ENCODE measurements at regions not wholly inside any gene's neighbourhood (a gene's known extent, or its start where the extent isn't known, plus 50 kb on each side); places are given as distances from the start of the nearest gene placed in this dataset.

DNA sequence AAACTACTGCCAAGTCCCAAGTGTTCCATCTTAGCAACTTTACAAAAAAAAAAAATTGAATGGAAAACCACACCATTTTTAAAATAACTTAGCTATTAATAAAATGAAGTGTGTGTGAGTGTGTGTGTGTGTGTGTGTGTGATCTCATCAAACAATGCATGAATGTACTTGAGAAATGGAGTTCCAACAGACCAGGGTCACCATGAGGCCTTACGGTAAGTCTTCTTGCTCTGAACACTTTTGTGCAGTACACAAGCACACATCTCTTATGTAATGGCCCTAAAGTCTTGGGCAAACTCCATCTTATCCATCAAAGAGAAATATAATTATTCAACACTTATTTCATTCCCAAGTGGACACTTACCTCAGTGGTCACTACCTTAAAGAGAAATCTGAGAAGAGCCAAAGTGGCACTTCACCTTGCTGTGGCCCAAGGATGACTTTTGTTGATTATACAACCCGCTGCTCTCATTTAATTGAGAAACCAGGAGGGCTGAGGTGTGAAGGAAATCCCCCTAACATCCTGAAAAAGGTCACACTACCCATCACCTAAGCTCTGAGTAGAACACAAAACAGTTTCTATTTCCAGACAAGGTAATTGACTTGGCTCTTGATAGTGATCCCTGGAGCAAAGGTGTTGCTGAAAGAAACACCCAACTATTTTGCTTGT lies 96.5 kb upstream of the PRDX4 start:
- TF ChIP-seq, protein P1, sequence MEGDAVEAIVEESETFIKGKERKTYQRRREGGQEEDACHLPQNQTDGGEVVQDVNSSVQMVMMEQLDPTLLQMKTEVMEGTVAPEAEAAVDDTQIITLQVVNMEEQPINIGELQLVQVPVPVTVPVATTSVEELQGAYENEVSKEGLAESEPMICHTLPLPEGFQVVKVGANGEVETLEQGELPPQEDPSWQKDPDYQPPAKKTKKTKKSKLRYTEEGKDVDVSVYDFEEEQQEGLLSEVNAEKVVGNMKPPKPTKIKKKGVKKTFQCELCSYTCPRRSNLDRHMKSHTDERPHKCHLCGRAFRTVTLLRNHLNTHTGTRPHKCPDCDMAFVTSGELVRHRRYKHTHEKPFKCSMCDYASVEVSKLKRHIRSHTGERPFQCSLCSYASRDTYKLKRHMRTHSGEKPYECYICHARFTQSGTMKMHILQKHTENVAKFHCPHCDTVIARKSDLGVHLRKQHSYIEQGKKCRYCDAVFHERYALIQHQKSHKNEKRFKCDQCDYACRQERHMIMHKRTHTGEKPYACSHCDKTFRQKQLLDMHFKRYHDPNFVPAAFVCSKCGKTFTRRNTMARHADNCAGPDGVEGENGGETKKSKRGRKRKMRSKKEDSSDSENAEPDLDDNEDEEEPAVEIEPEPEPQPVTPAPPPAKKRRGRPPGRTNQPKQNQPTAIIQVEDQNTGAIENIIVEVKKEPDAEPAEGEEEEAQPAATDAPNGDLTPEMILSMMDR (IDR thresholded peaks at IDR 0.05): no peak
- TF ChIP-seq POLR2A (IDR thresholded peaks at IDR 0.05): no peak

All from breast epithelium (tissue), 3 donors.